ENCODE measurements at regions not wholly inside any gene's neighbourhood (a gene's known extent, or its start where the extent isn't known, plus 50 kb on each side); places are given as distances from the start of the nearest gene placed in this dataset.
"Not testable (repeated sequence)": the region's sequence is repeated elsewhere in the genome, so short reads cannot be mapped to it uniquely, and the experiment has no call there.

GRCh38 chr3:152153115-152153514 lies 115.6 kb upstream of the MBNL1 start:
- not testable (repeated sequence) for DNase-seq

- no peak for DNase-seq
These were observed 113.3 kb upstream of the MBNL1 start for GRCh38 chr3:152155246-152156020.

GRCh38 chr3:152156880-152157279 lies 111.8 kb upstream of the MBNL1 start:
- DNase-seq, result no peak

- no peak for DNase-seq
These were observed 111.4 kb upstream of the MBNL1 start for GRCh38 chr3:152157337-152157736.

GRCh38 chr3:152159328-152159727 lies 109.4 kb upstream of the MBNL1 start:
- DNase-seq, result no peak

GRCh38 chr3:152160350-152161011 lies 108.2 kb upstream of the MBNL1 start:
- DNase-seq, result no peak

GRCh38 chr3:152172460-152172859 lies 96.3 kb upstream of the MBNL1 start:
- DNase-seq, result no peak

- DNase-seq, result no peak
These were observed 95.1 kb upstream of the MBNL1 start for GRCh38 chr3:152173627-152174026.

GRCh38 chr3:152174876-152175527 lies 93.7 kb upstream of the MBNL1 start:
- DNase-seq, result no peak

- DNase-seq, result no peak
These were observed 93.2 kb upstream of the MBNL1 start for GRCh38 chr3:152175528-152175889.

GRCh38 chr3:152176241-152176640 lies 92.5 kb upstream of the MBNL1 start:
- no peak for DNase-seq

- no peak for DNase-seq
These were observed 91.7 kb upstream of the MBNL1 start for GRCh38 chr3:152176998-152177397.

GRCh38 chr3:152177757-152178156 lies 91.0 kb upstream of the MBNL1 start:
- DNase-seq, result no peak

GRCh38 chr3:152183473-152183872 lies 85.3 kb upstream of the MBNL1 start:
- DNase-seq, result peak in 3 of 14 donors; percentile 5 to 28 (median 10)

- no peak for DNase-seq
These were observed 83.6 kb upstream of the MBNL1 start for GRCh38 chr3:152184971-152185686.

- DNase-seq, result no peak
These were observed 82.7 kb upstream of the MBNL1 start for GRCh38 chr3:152185891-152186630.

GRCh38 chr3:152190636-152191183 lies 78.0 kb upstream of the MBNL1 start:
- no peak for DNase-seq

- DNase-seq, result no peak
These were observed 76.7 kb upstream of the MBNL1 start for GRCh38 chr3:152192050-152192449.

- DNase-seq, result no peak
These were observed 75.6 kb upstream of the MBNL1 start for GRCh38 chr3:152192936-152193672.

GRCh38 chr3:152193673-152194267 lies 75.0 kb upstream of the MBNL1 start:
- no peak for DNase-seq

GRCh38 chr3:152195206-152195605 lies 73.5 kb upstream of the MBNL1 start:
- DNase-seq, result no peak
